Endothelial cell of umbilical vein (primary cell): ENCODE measurements at regions not wholly inside any gene's neighbourhood (a gene's known extent, or its start where the extent isn't known, plus 50 kb on each side); places are given as distances from the start of the nearest gene placed in this dataset. TPM values are rescaled to one million over a fixed set of nuclear protein-coding genes. Genes with fewer than 3 reads are reported as not detected.

ENCODE experiments used
- BruUV-seq: library from RNA; stranded (reverse); fragments of 400-500 nt; replicated peaks from 2 replicates; lab custom pipeline; 2021; lab: Mats Ljungman, UMichigan
- CTCF ChIA-PET: fragments of 300-600, 350-600 bp; sonication (Branson Sonifier 250); formaldehyde crosslinking; loops from one replicate; lab custom pipeline; 2021; ENCODE audit warnings: antibody characterized with exemption, inconsistent platforms; lab: Charles Lee
- POLR2A ChIA-PET: fragments of 300-600, 350-600 bp; sonication (Branson Sonifier 250); formaldehyde crosslinking; loops from one replicate; lab custom pipeline; 2021; ENCODE audit warnings: antibody characterized with exemption, inconsistent platforms; lab: Charles Lee
- DNase-seq: peaks from one replicate; pipeline ENCODE4 v3.0.0-alpha.2; 2011; ENCODE audit warnings: low read depth, low spot score
- FAIRE-seq: peaks from 2 replicates; lab custom pipeline; 2011; peaks lifted over from hg19 to GRCh38; lab: Jason Lieb, UNC
- H2AFZ ChIP-seq: 2 replicates; pipeline ENCODE4 v1.6.0; 2012; ENCODE audit warnings: low read depth, low read length, control low read depth, inconsistent platforms
- H3K27ac ChIP-seq: 2 replicates; pipeline ENCODE4 v1.5.1; 2011; ENCODE audit warnings: low read depth, mild to moderate bottlenecking, control low read depth, low read length, moderate library complexity; ENCODE audit not compliant: insufficient read depth
- H3K27me3 ChIP-seq, 2 experiments: 2 replicates each; pipeline versions ENCODE4 v1.6.0 to v1.6.1; 2011; ENCODE audit warnings: low read length in 2 of 2, mixed read lengths in 1 of 2; ENCODE audit not compliant: control insufficient read depth in 2 of 2, insufficient read depth in 2 of 2
- H3K36me3 ChIP-seq, 2 experiments: 2 replicates in 1 of 2; 3 replicates in 1 of 2; pipeline ENCODE4 v1.5.1; 2011; ENCODE audit warnings: low read length in 2 of 2, mild to moderate bottlenecking in 1 of 2, moderate library complexity in 1 of 2; ENCODE audit not compliant: control insufficient read depth in 2 of 2, insufficient read depth in 2 of 2; ENCODE audit errors: extremely low read depth in 1 of 2
- H3K4me1 ChIP-seq: 3 replicates; pipeline ENCODE4 v1.5.1; 2011; ENCODE audit warnings: mild to moderate bottlenecking, low read length; ENCODE audit not compliant: control insufficient read depth, insufficient read depth; ENCODE audit errors: extremely low read depth
- H3K4me2 ChIP-seq: 2 replicates; pipeline ENCODE4 v1.6.1; 2011; ENCODE audit warnings: low read length, control low read depth, mixed read lengths; ENCODE audit not compliant: insufficient read depth
- H3K4me3 ChIP-seq, 3 experiments: fragments of 200-600 bp in 1 of 3; sonication (generic), shearing (Covaris generic) in 1 of 3; replicated peaks in 1 of 3; 2 replicates each; pipeline ENCODE4 v1.5.1; 2011 to 2016; ENCODE audit warnings: control low read depth in 3 of 3, low read length in 3 of 3, mild to moderate bottlenecking in 2 of 3, inconsistent platforms in 1 of 3, low read depth in 1 of 3, moderate library complexity in 1 of 3; ENCODE audit not compliant: insufficient read depth in 1 of 3
- H3K79me2 ChIP-seq: 2 replicates; pipeline ENCODE4 v1.6.0; 2012; ENCODE audit warnings: low read length, inconsistent platforms; ENCODE audit not compliant: control insufficient read depth, insufficient read depth
- H3K9ac ChIP-seq: replicated peaks from 2 replicates; pipeline ENCODE3; 2011; ENCODE audit warnings: low read length, control low read depth; ENCODE audit not compliant: insufficient read depth; ENCODE audit errors: extremely low read depth
- H3K9me1 ChIP-seq: replicated peaks from 3 replicates; pipeline ENCODE4 v1.6.0; 2011; ENCODE audit warnings: mild to moderate bottlenecking, low read length; ENCODE audit not compliant: control insufficient read depth, insufficient read depth; ENCODE audit errors: extremely low read depth
- H3K9me3 ChIP-seq: replicated peaks from 2 replicates; pipeline ENCODE4 v1.5.1; 2012; ENCODE audit warnings: low read length, inconsistent platforms; ENCODE audit not compliant: control insufficient read depth, insufficient read depth
- H4K20me1 ChIP-seq: replicated peaks from 2 replicates; pipeline ENCODE3; 2011; ENCODE audit warnings: mild to moderate bottlenecking, low read length; ENCODE audit not compliant: control insufficient read depth, insufficient read depth; ENCODE audit errors: extremely low read depth
- EZH2 ChIP-seq: IDR thresholded peaks from 2 replicates; pipeline ENCODE4 v1.6.1; 2012; ENCODE audit warnings: borderline replicate concordance, low read depth, mild to moderate bottlenecking, moderate library complexity, low read length, inconsistent platforms; ENCODE audit not compliant: severe bottlenecking
- FOS ChIP-seq: IDR thresholded peaks from 2 replicates; pipeline ENCODE4 v1.6.1; 2011; ENCODE audit warnings: mild to moderate bottlenecking, low read length, moderate library complexity, borderline replicate concordance; ENCODE audit not compliant: insufficient read depth
- GATA2 ChIP-seq: IDR thresholded peaks from 2 replicates; pipeline ENCODE4 v1.7.0; 2011; ENCODE audit warnings: low read depth, mild to moderate bottlenecking, moderate library complexity, mixed read lengths, low read length; ENCODE audit not compliant: insufficient read length, insufficient read depth
- JUN ChIP-seq: IDR thresholded peaks from 2 replicates; pipeline ENCODE4 v1.6.1; 2011; ENCODE audit warnings: borderline replicate concordance, low read depth; ENCODE audit not compliant: insufficient read length, insufficient read depth
- MYC ChIP-seq: IDR thresholded peaks from one replicate; pipeline ENCODE4 v1.6.1; 2011; ENCODE audit warnings: mild to moderate bottlenecking, low read depth, low read length
- dilution Hi-C: fragments of 300-500 bp; cut with MboI; formaldehyde crosslinking; loops from one replicate; pipeline ENCODE4 v1.15.0; 2019; ENCODE audit warnings: low sequenced_read_pairs; ENCODE audit not compliant: extremely low pct_ligation_motif_present
- intact Hi-C: fragments of 100-400 bp; cut with micrococcal nuclease; formaldehyde crosslinking; loops from one replicate; pipeline ENCODE4 v1.10.0; 2022
- small RNA-seq: library from RNA; depleted of rRNA; stranded (forward); fragments of <200 nt; gene quantifications from one replicate; pipeline ENCODE3, GENCODE V24; 2012; ENCODE audit warnings: low replicate concordance, low read depth; ENCODE audit not compliant: insufficient read depth, insufficient read length
- TF ChIP-seq, protein P1 (sequence below), 2 donors: IDR thresholded peaks; 1 replicate in 1 of 2; 2 replicates in 1 of 2; pipeline ENCODE4 v1.5.1; 2011; ENCODE audit warnings: low read length in 2 of 2, mild to moderate bottlenecking in 2 of 2, moderate library complexity in 2 of 2, control low read depth in 1 of 2, inconsistent platforms in 1 of 2, low read depth in 1 of 2; ENCODE audit not compliant: insufficient read depth in 1 of 2; ENCODE audit errors: extremely low read depth in 1 of 2

DNA sequence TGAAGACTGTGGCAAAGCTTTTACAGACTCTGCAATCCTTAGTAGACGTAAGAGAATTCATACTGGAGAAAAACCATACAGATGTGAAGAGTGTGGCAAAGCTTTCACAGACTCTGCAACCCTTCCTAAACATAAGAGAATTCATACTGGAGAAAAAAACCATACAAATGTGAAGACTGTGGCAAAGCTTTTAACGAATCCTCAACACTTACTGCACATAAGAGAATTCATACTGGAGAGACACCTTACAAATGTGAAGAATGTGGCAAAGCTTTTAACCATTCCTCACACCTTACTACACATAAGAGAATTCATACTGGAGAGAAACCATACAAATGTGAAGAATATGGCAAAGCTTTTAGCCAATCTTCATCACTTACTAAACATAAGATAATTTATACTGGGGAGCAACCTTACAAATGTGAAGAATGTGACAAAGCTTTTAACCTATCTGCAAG, 50.1 kb upstream of the ZNF98 start:
- H3K9me3 ChIP-seq = peaks cover 7% of the 10 kb centered on the region
- no peak overlapping the region for H3K4me2 ChIP-seq
- H3K4me1 ChIP-seq = no peaks in the 10 kb centered on the region
- no peak overlapping the region for H3K27ac ChIP-seq
- no peak for FAIRE-seq
- H3K27me3 ChIP-seq = no peaks in the 10 kb centered on the region
- no peaks in the 10 kb centered on the region for H3K79me2 ChIP-seq
- H3K4me3 ChIP-seq = no peak overlapping the region
- ChIA-PET CTCF (no interaction called here), POLR2A (no interaction called here)
- H3K36me3 ChIP-seq = no peaks in the 10 kb centered on the region
- intact Hi-C loops (no loop called here), dilution Hi-C loops (no loop called here)
- H3K9me1 ChIP-seq = no peaks in the 10 kb centered on the region
- BruUV-seq = no TSS peak
- TF ChIP-seq GATA2 = no peak
- TF ChIP-seq JUN = no peak
- TF ChIP-seq, protein P1, sequence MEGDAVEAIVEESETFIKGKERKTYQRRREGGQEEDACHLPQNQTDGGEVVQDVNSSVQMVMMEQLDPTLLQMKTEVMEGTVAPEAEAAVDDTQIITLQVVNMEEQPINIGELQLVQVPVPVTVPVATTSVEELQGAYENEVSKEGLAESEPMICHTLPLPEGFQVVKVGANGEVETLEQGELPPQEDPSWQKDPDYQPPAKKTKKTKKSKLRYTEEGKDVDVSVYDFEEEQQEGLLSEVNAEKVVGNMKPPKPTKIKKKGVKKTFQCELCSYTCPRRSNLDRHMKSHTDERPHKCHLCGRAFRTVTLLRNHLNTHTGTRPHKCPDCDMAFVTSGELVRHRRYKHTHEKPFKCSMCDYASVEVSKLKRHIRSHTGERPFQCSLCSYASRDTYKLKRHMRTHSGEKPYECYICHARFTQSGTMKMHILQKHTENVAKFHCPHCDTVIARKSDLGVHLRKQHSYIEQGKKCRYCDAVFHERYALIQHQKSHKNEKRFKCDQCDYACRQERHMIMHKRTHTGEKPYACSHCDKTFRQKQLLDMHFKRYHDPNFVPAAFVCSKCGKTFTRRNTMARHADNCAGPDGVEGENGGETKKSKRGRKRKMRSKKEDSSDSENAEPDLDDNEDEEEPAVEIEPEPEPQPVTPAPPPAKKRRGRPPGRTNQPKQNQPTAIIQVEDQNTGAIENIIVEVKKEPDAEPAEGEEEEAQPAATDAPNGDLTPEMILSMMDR (IDR thresholded peaks at IDR 0.05; ENCODE audit: extremely low read depth in 1 of 2, insufficient read depth in 1 of 2, low read depth in 1 of 2, low read length in 2 of 2) = no peak
- no peak for TF ChIP-seq EZH2
- no peak for TF ChIP-seq MYC
- no peak for TF ChIP-seq FOS
- no peak overlapping the region for H2AFZ ChIP-seq
- DNase-seq = no peak
- no peak overlapping the region for H3K9ac ChIP-seq
- H4K20me1 ChIP-seq = no peaks in the 10 kb centered on the region

Small RNA genes lying in the stretch of these regions (small RNA-seq; reads per million reads assigned to genes)
- not detected for gene AC004004.1
